ENCODE measurements at regions not wholly inside any gene's neighbourhood (a gene's known extent, or its start where the extent isn't known, plus 50 kb on each side); places are given as distances from the start of the nearest gene placed in this dataset.

- Histone ChIP-seq H3K27ac (ENCODE audit: low read length) (no peak overlapping the region), H3K4me3 (ENCODE audit: control insufficient read depth in 1 of 2, extremely low read depth in 1 of 2, low read length in 1 of 2) (no peak overlapping the region), H3K4me1 (ENCODE audit: control insufficient read depth in 1 of 2, extremely low read depth in 1 of 2, insufficient read depth in 2 of 2, low read length in 2 of 2) (no peaks in the 10 kb centered on the region), H3K36me3 (ENCODE audit: control insufficient read depth in 2 of 2, extremely low read depth in 1 of 2, insufficient read depth in 1 of 2, low read length in 1 of 2) (no peaks in the 10 kb centered on the region), H3K27me3 (replicated peaks in 1 of 2; ENCODE audit: control insufficient read depth in 2 of 2, extremely low read depth in 1 of 2, insufficient read depth in 2 of 2, low read length in 1 of 2) (peaks cover 0 to 2% of the 10 kb centered on the region in 2 experiments), H3K9me3 (no peaks in the 10 kb centered on the region)
- POLR2A ChIA-PET = no interaction called here
- Mint-ChIP-seq H3K27me3 (no peaks in the 10 kb centered on the region), H3K36me3 (no peaks in the 10 kb centered on the region), H3K4me1 (no peaks in the 10 kb centered on the region), H3K4me3 (no peak overlapping the region), H3K27ac (no peak overlapping the region), H3K9me3 (peaks cover 0 to 14% (median 0%) of the 10 kb centered on the region in 3 donors)
- 100% methylated on average over 1 of the region's 2 CpGs for WGBS (ENCODE audit: insufficient coverage)
- CTCF ChIA-PET = no interaction called here
- ATAC-seq (replicated peaks in 1 of 4) = no peak
- DNase-seq = no peak
Measured at GRCh38 chr4:35253331-35253730, 991.0 kb downstream of the ARAP2 start.

GRCh38 chr4:35286434-35286833, 957.9 kb downstream of the ARAP2 start:
- Histone ChIP-seq H3K4me3 (ENCODE audit: control insufficient read depth in 1 of 2, extremely low read depth in 1 of 2, low read length in 1 of 2) (no peak overlapping the region), H3K4me1 (ENCODE audit: control insufficient read depth in 1 of 2, extremely low read depth in 1 of 2, insufficient read depth in 2 of 2, low read length in 2 of 2) (no peaks in the 10 kb centered on the region), H3K36me3 (ENCODE audit: control insufficient read depth in 2 of 2, extremely low read depth in 1 of 2, insufficient read depth in 1 of 2, low read length in 1 of 2) (no peaks in the 10 kb centered on the region), H3K27me3 (replicated peaks in 1 of 2; ENCODE audit: control insufficient read depth in 2 of 2, extremely low read depth in 1 of 2, insufficient read depth in 2 of 2, low read length in 1 of 2) (no peaks in the 10 kb centered on the region), H3K9me3 (no peaks in the 10 kb centered on the region), H3K27ac (ENCODE audit: low read length) (no peak overlapping the region)
- no peaks in the 10 kb centered on the region for H3K36me3 Mint-ChIP-seq
- H3K9me3 Mint-ChIP-seq = peaks cover 0 to 9% (median 7%) of the 10 kb centered on the region in 3 donors
- H3K4me1 Mint-ChIP-seq = no peaks in the 10 kb centered on the region
- no peak for DNase-seq
- H3K4me3 Mint-ChIP-seq = no peak overlapping the region
- H3K27ac Mint-ChIP-seq = no peak overlapping the region
- ChIA-PET POLR2A (no interaction called here), CTCF (no interaction called here)
- no peak for ATAC-seq (replicated peaks in 1 of 4)
- H3K27me3 Mint-ChIP-seq = no peaks in the 10 kb centered on the region
- no CpG with 5 or more reads among the region's 2 CpGs for WGBS (ENCODE audit: insufficient coverage)

DNA sequence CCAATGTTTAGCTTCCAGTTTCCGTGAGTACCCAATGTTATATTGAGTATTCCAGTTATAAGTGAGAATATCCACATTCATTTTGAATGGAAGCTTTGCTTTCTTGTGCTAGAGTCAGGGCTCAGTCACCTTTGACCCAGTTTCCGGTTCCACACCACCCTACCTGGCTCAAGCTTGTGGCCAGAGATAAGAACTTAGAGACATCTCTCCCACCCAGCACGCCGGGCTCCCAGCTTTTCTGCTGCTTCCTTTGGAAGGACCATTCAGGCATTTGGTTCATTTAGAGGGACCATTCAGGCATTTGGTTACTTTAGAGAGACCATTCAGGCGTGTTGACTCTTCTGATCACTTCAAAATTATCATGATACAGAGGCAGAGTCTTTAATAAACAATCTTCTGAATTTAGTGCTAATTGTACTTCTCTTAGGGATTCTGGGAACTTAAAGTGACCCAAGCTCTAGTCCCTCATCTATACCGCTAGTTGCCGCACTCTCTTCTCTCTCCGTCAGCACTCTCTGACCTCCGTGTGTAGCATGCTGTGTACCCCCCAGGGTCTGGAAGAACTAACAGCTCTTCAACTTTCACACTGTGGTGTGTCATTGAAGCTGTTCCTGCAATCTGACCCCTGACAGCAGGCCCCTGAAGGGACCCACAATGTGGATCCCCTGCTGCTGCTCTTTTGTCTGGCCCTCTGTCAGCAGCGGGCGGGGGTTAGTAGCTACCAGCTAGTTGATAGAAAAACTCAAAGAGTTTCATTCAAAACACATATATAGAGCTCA, 943.1 kb downstream of the ARAP2 start:
- no peaks in the 10 kb centered on the region for H3K36me3 Mint-ChIP-seq
- no peaks in the 10 kb centered on the region for H3K27me3 Mint-ChIP-seq
- 96% methylated on average over 6 of the region's 11 CpGs for WGBS (ENCODE audit: insufficient coverage)
- H3K4me1 Mint-ChIP-seq = no peaks in the 10 kb centered on the region
- H3K27ac Mint-ChIP-seq = no peak overlapping the region
- H3K4me3 Mint-ChIP-seq = no peak overlapping the region
- Histone ChIP-seq H3K4me1 (ENCODE audit: control insufficient read depth in 1 of 2, extremely low read depth in 1 of 2, insufficient read depth in 2 of 2, low read length in 2 of 2) (no peaks in the 10 kb centered on the region), H3K36me3 (ENCODE audit: control insufficient read depth in 2 of 2, extremely low read depth in 1 of 2, insufficient read depth in 1 of 2, low read length in 1 of 2) (no peaks in the 10 kb centered on the region), H3K4me3 (ENCODE audit: control insufficient read depth in 1 of 2, extremely low read depth in 1 of 2, low read length in 1 of 2) (no peak overlapping the region), H3K27ac (ENCODE audit: low read length) (no peak overlapping the region), H3K27me3 (replicated peaks in 1 of 2; ENCODE audit: control insufficient read depth in 2 of 2, extremely low read depth in 1 of 2, insufficient read depth in 2 of 2, low read length in 1 of 2) (no peaks in the 10 kb centered on the region), H3K9me3 (no peaks in the 10 kb centered on the region)
- ATAC-seq (replicated peaks in 1 of 4) (no peak), DNase-seq (no peak)
- peaks cover 0 to 5% (median 0%) of the 10 kb centered on the region in 3 donors for H3K9me3 Mint-ChIP-seq
- POLR2A ChIA-PET = no interaction called here
- CTCF ChIA-PET = no interaction called here

- Histone ChIP-seq H3K4me1 (ENCODE audit: control insufficient read depth in 1 of 2, extremely low read depth in 1 of 2, insufficient read depth in 2 of 2, low read length in 2 of 2) (no peaks in the 10 kb centered on the region), H3K9me3 (no peaks in the 10 kb centered on the region), H3K27me3 (replicated peaks in 1 of 2; ENCODE audit: control insufficient read depth in 2 of 2, extremely low read depth in 1 of 2, insufficient read depth in 2 of 2, low read length in 1 of 2) (no peaks in the 10 kb centered on the region), H3K27ac (ENCODE audit: low read length) (no peak overlapping the region), H3K4me3 (ENCODE audit: control insufficient read depth in 1 of 2, extremely low read depth in 1 of 2, low read length in 1 of 2) (no peak overlapping the region), H3K36me3 (ENCODE audit: control insufficient read depth in 2 of 2, extremely low read depth in 1 of 2, insufficient read depth in 1 of 2, low read length in 1 of 2) (no peaks in the 10 kb centered on the region)
- DNase-seq (no peak), ATAC-seq (replicated peaks in 1 of 4) (no peak)
- ChIA-PET CTCF (no interaction called here), POLR2A (no interaction called here)
- Mint-ChIP-seq H3K4me3 (no peak overlapping the region), H3K27ac (no peak overlapping the region), H3K9me3 (peaks cover 0 to 7% (median 4%) of the 10 kb centered on the region in 3 donors), H3K27me3 (no peaks in the 10 kb centered on the region), H3K36me3 (no peaks in the 10 kb centered on the region), H3K4me1 (no peaks in the 10 kb centered on the region)
Measured at GRCh38 chr4:35315419-35315818, 928.9 kb downstream of the ARAP2 start.

DNA sequence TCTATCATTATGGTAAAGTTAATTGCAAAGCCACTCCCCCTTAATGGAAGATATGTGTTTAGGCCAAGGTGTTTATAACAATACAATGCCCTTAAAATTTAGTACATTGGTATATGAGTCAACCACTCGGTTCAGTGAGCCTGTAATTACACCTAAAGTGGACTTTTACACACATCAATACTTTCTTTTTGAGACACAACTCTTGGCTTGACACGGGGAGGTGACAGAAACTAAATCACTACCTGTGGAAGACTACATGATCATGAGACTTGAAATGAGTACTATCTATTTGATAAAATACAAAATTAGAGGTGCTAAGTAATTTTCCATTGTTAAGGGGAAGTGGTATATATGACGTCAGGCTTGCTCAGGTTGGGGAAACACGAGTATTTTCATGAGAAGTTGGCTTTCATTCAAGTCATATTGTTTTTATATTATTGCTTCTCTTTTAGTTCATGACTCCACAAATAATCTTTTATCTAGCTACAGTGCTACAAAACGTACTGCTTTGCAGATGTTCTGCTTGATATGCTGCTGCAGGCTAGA, 918.3 kb downstream of the ARAP2 start:
- H3K4me3 ChIP-seq (ENCODE audit: control insufficient read depth in 1 of 2, extremely low read depth in 1 of 2, low read length in 1 of 2) = no peak overlapping the region
- 29% methylated on average over 1 of the region's 5 CpGs for WGBS (ENCODE audit: insufficient coverage)
- DNase-seq (no peak), ATAC-seq (replicated peaks in 1 of 4) (no peak)
- H3K4me1 Mint-ChIP-seq = no peaks in the 10 kb centered on the region
- H3K27ac ChIP-seq (ENCODE audit: low read length) = no peak overlapping the region
- no peak overlapping the region for H3K27ac Mint-ChIP-seq
- no peaks in the 10 kb centered on the region for H3K27me3 ChIP-seq (replicated peaks in 1 of 2; ENCODE audit: control insufficient read depth in 2 of 2, extremely low read depth in 1 of 2, insufficient read depth in 2 of 2, low read length in 1 of 2)
- no peaks in the 10 kb centered on the region for H3K27me3 Mint-ChIP-seq
- H3K9me3 ChIP-seq = no peaks in the 10 kb centered on the region
- no peaks in the 10 kb centered on the region for H3K36me3 ChIP-seq (ENCODE audit: control insufficient read depth in 2 of 2, extremely low read depth in 1 of 2, insufficient read depth in 1 of 2, low read length in 1 of 2)
- H3K9me3 Mint-ChIP-seq = peaks cover 2 to 6% (median 5%) of the 10 kb centered on the region in 3 donors
- H3K4me3 Mint-ChIP-seq = no peak overlapping the region
- no peaks in the 10 kb centered on the region for H3K4me1 ChIP-seq (ENCODE audit: control insufficient read depth in 1 of 2, extremely low read depth in 1 of 2, insufficient read depth in 2 of 2, low read length in 2 of 2)
- no peaks in the 10 kb centered on the region for H3K36me3 Mint-ChIP-seq
- POLR2A ChIA-PET = no interaction called here
- CTCF ChIA-PET = no interaction called here

DNA sequence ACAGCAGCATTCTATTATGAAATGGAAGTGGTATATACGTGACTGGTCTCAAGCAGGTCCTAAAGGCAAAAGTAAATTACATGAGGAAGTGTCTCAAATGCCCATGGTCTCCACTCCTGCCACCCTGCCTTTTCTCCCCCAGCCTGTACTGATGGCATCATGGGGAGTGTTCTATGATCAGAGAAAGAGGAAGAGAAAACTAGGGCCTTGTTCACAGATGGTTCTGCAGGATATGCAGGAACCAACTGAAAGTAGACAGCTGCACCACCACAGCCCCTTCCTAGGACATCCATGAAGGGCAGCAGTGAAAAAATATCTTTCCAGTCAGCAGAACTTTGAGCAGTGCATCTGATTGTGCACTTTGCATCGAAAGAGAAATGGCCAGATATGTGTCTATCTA, 901.5 kb downstream of the ARAP2 start:
- H3K4me1 Mint-ChIP-seq = no peaks in the 10 kb centered on the region
- no peak for DNase-seq
- no peak overlapping the region for H3K4me3 Mint-ChIP-seq
- Histone ChIP-seq H3K27me3 (replicated peaks in 1 of 2; ENCODE audit: control insufficient read depth in 2 of 2, extremely low read depth in 1 of 2, insufficient read depth in 2 of 2, low read length in 1 of 2) (no peaks in the 10 kb centered on the region), H3K27ac (ENCODE audit: low read length) (no peak overlapping the region), H3K4me3 (ENCODE audit: control insufficient read depth in 1 of 2, extremely low read depth in 1 of 2, low read length in 1 of 2) (no peak overlapping the region), H3K4me1 (ENCODE audit: control insufficient read depth in 1 of 2, extremely low read depth in 1 of 2, insufficient read depth in 2 of 2, low read length in 2 of 2) (no peaks in the 10 kb centered on the region), H3K36me3 (ENCODE audit: control insufficient read depth in 2 of 2, extremely low read depth in 1 of 2, insufficient read depth in 1 of 2, low read length in 1 of 2) (no peaks in the 10 kb centered on the region), H3K9me3 (no peaks in the 10 kb centered on the region)
- H3K27me3 Mint-ChIP-seq = no peaks in the 10 kb centered on the region
- H3K36me3 Mint-ChIP-seq = no peaks in the 10 kb centered on the region
- ChIA-PET CTCF (no interaction called here), POLR2A (no interaction called here)
- no peak overlapping the region for H3K27ac Mint-ChIP-seq
- no peak for ATAC-seq (replicated peaks in 1 of 4)
- peaks cover 7 to 12% (median 9%) of the 10 kb centered on the region in 3 donors for H3K9me3 Mint-ChIP-seq
- WGBS (ENCODE audit: insufficient coverage) = no CpG with 5 or more reads among the region's 2 CpGs

DNA sequence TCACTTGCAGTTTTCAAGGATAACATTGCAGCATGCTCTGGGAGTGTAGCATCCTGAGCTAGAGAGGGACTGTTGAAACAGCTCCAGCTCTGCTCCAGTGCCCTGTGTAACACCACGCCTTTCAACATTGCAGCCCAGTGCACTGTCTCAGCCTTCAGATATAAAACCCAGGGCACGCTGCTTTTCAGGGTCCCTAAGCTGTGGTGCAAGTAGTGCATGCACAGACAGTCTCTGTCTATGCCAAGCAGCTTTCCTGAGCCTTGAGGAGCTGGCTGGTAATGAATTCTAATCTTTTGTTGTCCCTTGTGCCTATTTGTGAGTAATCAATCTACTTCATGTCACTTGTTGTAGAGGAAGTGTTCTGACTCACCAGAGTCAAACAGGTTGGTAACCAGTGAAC, 897.0 kb downstream of the ARAP2 start:
- Mint-ChIP-seq H3K36me3 (no peaks in the 10 kb centered on the region), H3K4me1 (no peaks in the 10 kb centered on the region), H3K9me3 (peaks cover 9 to 20% (median 16%) of the 10 kb centered on the region in 3 donors), H3K27me3 (no peaks in the 10 kb centered on the region), H3K4me3 (no peak overlapping the region), H3K27ac (no peak overlapping the region)
- H3K27ac ChIP-seq (ENCODE audit: low read length) = no peak overlapping the region
- H3K9me3 ChIP-seq = no peaks in the 10 kb centered on the region
- H3K36me3 ChIP-seq (ENCODE audit: control insufficient read depth in 2 of 2, extremely low read depth in 1 of 2, insufficient read depth in 1 of 2, low read length in 1 of 2) = no peaks in the 10 kb centered on the region
- CTCF ChIA-PET = no interaction called here
- H3K4me3 ChIP-seq (ENCODE audit: control insufficient read depth in 1 of 2, extremely low read depth in 1 of 2, low read length in 1 of 2) = no peak overlapping the region
- no peaks in the 10 kb centered on the region for H3K4me1 ChIP-seq (ENCODE audit: control insufficient read depth in 1 of 2, extremely low read depth in 1 of 2, insufficient read depth in 2 of 2, low read length in 2 of 2)
- 60% methylated on average over 1 of the region's 2 CpGs for WGBS (ENCODE audit: insufficient coverage)
- DNase-seq (no peak), ATAC-seq (replicated peaks in 1 of 4) (no peak)
- no peaks in the 10 kb centered on the region for H3K27me3 ChIP-seq (replicated peaks in 1 of 2; ENCODE audit: control insufficient read depth in 2 of 2, extremely low read depth in 1 of 2, insufficient read depth in 2 of 2, low read length in 1 of 2)
- POLR2A ChIA-PET = no interaction called here
